ENCODE measurements at regions not wholly inside any gene's neighbourhood (a gene's known extent, or its start where the extent isn't known, plus 50 kb on each side); places are given as distances from the start of the nearest gene placed in this dataset.
"Not testable (repeated sequence)": the region's sequence is repeated elsewhere in the genome, so short reads cannot be mapped to it uniquely, and the experiment has no call there.

DNA sequence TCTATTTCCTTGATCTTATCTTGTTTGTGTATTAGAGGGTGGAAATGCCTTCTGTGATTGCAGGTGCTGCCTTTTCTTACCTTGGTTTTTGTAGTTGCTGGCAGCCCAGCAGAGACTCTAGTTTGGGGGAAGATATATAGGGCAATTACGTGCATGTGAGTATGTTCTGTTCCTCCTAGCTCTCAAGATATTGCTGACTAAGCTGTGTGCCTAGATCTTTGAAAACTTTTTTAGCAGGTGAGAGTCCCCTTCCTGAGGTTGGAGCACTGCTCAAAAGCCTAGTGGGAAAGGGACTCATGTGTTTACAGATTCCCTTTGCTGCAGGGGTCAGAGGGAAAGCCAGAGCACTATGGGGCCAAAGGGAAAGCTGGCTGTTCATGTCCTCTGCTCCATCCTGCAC lies 136.1 kb downstream of the VSIG4 start:
- no peaks in the 10 kb centered on the region for H3K27me3 ChIP-seq
- DNase-seq (ENCODE audit: low spot score in 2 of 2): no peak
- H3K36me3 ChIP-seq: no peaks in the 10 kb centered on the region
- no peaks in the 10 kb centered on the region for H3K4me1 ChIP-seq
- WGBS, 2 donors: 57 to 62% methylated on average over 1 of the region's 1 CpG
- H3K9me3 ChIP-seq: no peaks in the 10 kb centered on the region
- no peak overlapping the region for H3K4me3 ChIP-seq
- TF ChIP-seq EP300 (IDR thresholded peaks at IDR 0.05) (no peak), POLR2A (IDR thresholded peaks at IDR 0.05) (no peak)
- TF ChIP-seq, protein P1, sequence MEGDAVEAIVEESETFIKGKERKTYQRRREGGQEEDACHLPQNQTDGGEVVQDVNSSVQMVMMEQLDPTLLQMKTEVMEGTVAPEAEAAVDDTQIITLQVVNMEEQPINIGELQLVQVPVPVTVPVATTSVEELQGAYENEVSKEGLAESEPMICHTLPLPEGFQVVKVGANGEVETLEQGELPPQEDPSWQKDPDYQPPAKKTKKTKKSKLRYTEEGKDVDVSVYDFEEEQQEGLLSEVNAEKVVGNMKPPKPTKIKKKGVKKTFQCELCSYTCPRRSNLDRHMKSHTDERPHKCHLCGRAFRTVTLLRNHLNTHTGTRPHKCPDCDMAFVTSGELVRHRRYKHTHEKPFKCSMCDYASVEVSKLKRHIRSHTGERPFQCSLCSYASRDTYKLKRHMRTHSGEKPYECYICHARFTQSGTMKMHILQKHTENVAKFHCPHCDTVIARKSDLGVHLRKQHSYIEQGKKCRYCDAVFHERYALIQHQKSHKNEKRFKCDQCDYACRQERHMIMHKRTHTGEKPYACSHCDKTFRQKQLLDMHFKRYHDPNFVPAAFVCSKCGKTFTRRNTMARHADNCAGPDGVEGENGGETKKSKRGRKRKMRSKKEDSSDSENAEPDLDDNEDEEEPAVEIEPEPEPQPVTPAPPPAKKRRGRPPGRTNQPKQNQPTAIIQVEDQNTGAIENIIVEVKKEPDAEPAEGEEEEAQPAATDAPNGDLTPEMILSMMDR (IDR thresholded peaks at IDR 0.05): no peak
- no peak overlapping the region for H3K27ac ChIP-seq

DNA sequence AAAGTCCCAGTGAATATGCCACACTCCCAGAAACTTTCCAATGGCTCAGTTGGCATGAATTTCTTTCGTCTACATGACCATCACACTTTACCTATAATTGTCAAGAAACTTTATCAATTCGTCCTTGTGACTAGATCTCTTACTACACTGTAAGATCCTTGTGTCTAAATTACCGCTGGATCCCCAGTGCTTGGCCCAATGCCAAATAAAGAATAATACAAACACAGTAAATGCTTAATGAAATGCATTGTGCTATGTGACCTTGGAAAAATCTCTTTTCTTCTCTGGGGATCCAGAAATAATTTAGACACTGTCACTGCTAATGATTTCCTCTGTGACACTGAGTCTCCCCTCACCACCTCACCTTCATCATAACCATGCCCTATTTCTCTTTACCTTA lies 137.9 kb downstream of the VSIG4 start:
- no peaks in the 10 kb centered on the region for H3K36me3 ChIP-seq
- TF ChIP-seq, protein P1 (IDR thresholded peaks at IDR 0.05): no peak
- TF ChIP-seq POLR2A (IDR thresholded peaks at IDR 0.05) (no peak), EP300 (IDR thresholded peaks at IDR 0.05) (no peak)
- no peak overlapping the region for H3K4me3 ChIP-seq
- H3K4me1 ChIP-seq: no peaks in the 10 kb centered on the region
- no peak for DNase-seq (ENCODE audit: low spot score in 2 of 2)
- 48 to 50% methylated on average over 3 of the region's 3 CpGs for WGBS, 2 donors
- no peak overlapping the region for H3K27ac ChIP-seq
- H3K27me3 ChIP-seq: no peaks in the 10 kb centered on the region
- H3K9me3 ChIP-seq: no peaks in the 10 kb centered on the region

DNA sequence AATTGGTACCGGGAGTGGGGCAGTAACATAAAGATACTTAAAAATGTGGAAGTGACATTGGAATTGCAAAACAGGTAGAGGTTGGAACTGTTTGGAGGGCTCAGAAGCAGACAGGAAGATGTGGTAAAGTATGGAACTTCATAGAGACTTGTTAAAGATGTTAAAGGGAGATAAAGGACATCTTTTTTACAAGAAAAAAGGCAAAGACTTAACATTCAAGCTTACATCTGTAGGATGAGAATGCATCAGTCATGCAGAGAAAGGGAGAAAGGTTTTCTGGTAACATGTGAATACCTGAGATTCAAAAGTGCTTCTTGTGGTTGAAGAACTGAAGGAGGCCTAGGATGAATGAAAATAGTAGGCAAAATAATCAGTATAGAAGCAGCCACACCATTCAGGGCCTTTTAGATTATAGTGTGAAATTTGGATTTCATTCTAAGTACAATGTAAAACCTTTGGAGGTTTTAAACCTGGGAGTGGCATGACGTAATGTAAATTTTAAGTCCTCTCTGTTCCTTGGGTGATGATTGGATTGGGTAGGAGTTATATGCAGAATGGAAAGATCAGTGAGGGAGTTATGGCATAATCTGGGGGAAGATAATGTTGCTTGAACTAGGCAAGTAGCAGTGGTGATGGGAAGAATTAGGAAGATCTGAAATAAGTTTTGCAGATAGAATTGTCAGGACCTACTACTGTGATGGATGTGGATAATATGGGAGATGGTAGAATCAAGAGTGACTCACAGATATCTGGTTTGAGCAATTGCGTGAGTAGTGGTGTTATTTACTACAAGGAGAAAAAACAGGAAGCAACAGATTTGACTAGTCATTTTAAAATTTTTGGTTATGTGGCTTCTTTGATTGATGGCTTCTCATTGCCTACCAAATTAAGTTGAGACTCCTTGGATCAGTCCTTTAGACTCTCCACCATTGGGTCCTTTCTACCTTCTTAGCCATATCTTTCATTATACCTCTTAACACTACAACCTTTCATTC lies 138.7 kb downstream of the VSIG4 start:
- Histone ChIP-seq H3K27me3 (no peaks in the 10 kb centered on the region), H3K36me3 (no peaks in the 10 kb centered on the region), H3K9me3 (no peaks in the 10 kb centered on the region), H3K4me1 (no peaks in the 10 kb centered on the region), H3K4me3 (no peak overlapping the region), H3K27ac (no peak overlapping the region)
- no peak for DNase-seq (ENCODE audit: low spot score in 2 of 2)
- WGBS, 2 donors: 84 to 89% methylated on average over 3 of the region's 3 CpGs
- TF ChIP-seq POLR2A (IDR thresholded peaks at IDR 0.05) (no peak), EP300 (IDR thresholded peaks at IDR 0.05) (no peak)
- TF ChIP-seq, protein P1 (IDR thresholded peaks at IDR 0.05): no peak

DNA sequence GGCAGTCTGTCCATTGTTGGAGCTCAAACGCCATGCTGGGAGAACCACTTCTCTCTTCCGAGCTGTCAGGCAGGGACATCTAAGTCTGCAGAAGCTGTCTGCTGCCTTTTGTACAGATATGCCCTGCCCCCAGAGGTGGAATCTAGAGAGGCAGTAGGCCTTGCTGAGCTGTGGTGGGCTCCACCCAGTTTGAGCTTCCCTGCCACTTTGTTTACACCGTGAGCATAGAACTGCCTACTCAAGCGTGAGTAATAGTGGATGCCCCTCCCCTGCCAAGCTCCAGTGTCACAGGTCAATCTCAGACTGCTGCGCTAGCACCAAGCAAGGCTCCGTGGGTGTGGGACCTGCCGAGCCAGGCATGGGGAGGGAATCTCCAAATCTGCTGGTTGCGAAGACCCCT lies 145.7 kb downstream of the VSIG4 start:
- Histone ChIP-seq H3K4me3 (no peak overlapping the region), H3K27me3 (peaks cover 0 to 9% of the 10 kb centered on the region in 2 donors), H3K27ac (no peak overlapping the region), H3K9me3 (no peaks in the 10 kb centered on the region), H3K4me1 (no peaks in the 10 kb centered on the region), H3K36me3 (no peaks in the 10 kb centered on the region)
- DNase-seq (ENCODE audit: low spot score in 2 of 2): no peak
- WGBS, 2 donors: 70 to 85% methylated on average over 2 to 7 of the region's 8 CpGs
- TF ChIP-seq EP300 (IDR thresholded peaks at IDR 0.05): no peak

DNA sequence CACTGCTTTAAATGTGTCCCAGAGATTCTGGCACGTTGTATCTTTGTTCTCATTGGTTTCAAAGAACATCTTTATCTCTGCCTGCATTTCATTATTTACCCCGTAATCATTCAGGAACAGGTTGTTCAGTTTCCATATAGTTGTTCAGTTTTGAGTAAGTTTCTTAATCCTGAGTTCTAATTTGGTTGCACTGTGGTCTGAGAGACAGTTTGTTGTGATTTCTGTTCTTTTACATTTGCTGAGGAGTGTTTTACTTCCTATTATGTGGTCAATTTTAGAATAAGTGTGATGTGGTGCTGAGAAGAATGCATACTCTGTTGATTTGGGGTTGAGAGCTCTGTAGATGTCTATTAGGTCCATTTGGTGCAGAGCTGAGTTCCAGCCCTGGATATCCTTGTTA lies 148.1 kb downstream of the VSIG4 start:
- whole genome bisulfite sequencing, 2 donors: 49 to 72% methylated on average over 2 of the region's 2 CpGs

DNA sequence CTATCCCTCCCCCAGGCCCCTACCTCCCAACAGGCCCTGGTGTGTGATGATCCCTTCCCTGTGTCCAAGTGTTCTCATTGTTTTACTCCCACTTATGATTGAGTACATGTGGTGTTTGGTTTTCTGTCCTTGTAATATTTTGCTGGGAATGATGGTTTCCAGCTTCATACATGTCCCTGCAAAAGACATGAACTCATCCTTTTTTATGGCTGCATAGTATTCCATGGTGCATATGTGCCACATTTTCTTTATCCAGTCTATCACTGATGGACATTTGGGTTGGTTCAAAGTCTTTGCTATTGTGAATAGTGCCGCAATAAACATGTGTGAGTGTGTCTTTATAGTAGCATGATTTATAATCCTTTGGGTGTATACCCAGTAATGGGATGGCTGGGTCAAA lies 151.7 kb downstream of the VSIG4 start:
- not testable (repeated sequence) for H3K9me3 ChIP-seq; H3K27ac ChIP-seq; H3K27me3 ChIP-seq; H3K4me1 ChIP-seq; DNase-seq (ENCODE audit: low spot score in 2 of 2); H3K4me3 ChIP-seq; H3K36me3 ChIP-seq
- WGBS, 2 donors: 0 to 93% methylated on average over 1 of the region's 1 CpG

More for the DNA sequence above, 148.1 kb downstream of the VSIG4 start:
- not testable (repeated sequence) for H3K9me3 ChIP-seq; H3K36me3 ChIP-seq; H3K4me1 ChIP-seq; H3K4me3 ChIP-seq; DNase-seq (ENCODE audit: low spot score in 2 of 2); H3K27me3 ChIP-seq; H3K27ac ChIP-seq

Data from tibial nerve (tissue), 4 donors.